B cell (primary cell): ENCODE measurements at regions not wholly inside any gene's neighbourhood (a gene's known extent, or its start where the extent isn't known, plus 50 kb on each side); places are given as distances from the start of the nearest gene placed in this dataset.

Experiments used
- ATAC-seq: fragments of 200-7000 bp; cut with Tn5 transposase; one replicate; pipeline ENCODE4 v1.10.0; 2021; ENCODE audit warnings: low read depth, mild to moderate bottlenecking, moderate number of reproducible peaks, moderate library complexity
- CTCF ChIA-PET: fragments of 350-600 bp; sonication (Branson Sonifier 250); formaldehyde crosslinking; loops from one replicate; lab custom pipeline; 2021; ENCODE audit warnings: antibody characterized with exemption, inconsistent platforms; lab: Charles Lee
- POLR2A ChIA-PET: fragments of 350-600 bp; sonication (Branson Sonifier 250); formaldehyde crosslinking; loops from one replicate; lab custom pipeline; 2021; ENCODE audit warnings: antibody characterized with exemption; lab: Charles Lee
- DNase-seq: peaks from one replicate; pipeline ENCODE4 v3.0.0; 2013
- H2AFZ ChIP-seq: 2 replicates; pipeline ENCODE4 v1.6.1; 2012; ENCODE audit warnings: mild to moderate bottlenecking, low read depth, low read length; ENCODE audit not compliant: insufficient read depth, poor library complexity, severe bottlenecking
- H3K27ac ChIP-seq, 2 donors: 1 replicate in 1 of 2; 2 replicates in 1 of 2; pipeline ENCODE4 v1.5.1; 2012 to 2013; ENCODE audit warnings: low read length in 2 of 2, mild to moderate bottlenecking in 2 of 2, moderate library complexity in 1 of 2
- H3K27me3 ChIP-seq, 4 experiments: fragments of 200-600 bp in 1 of 4; sonication (generic) in 1 of 4; replicated peaks in 1 of 4; 1 replicate in 2 of 4; 2 replicates in 2 of 4; pipeline versions ENCODE4 v1.6.1 to v1.7.0; 2013 to 2016; ENCODE audit warnings: low read length in 3 of 4, mild to moderate bottlenecking in 2 of 4, mixed read lengths in 1 of 4, moderate library complexity in 1 of 4; ENCODE audit not compliant: insufficient read depth in 4 of 4, control insufficient read depth in 3 of 4; ENCODE audit errors: control extremely low read depth in 1 of 4
- H3K36me3 ChIP-seq, 2 experiments: replicated peaks in 1 of 2; 1 replicate in 1 of 2; 2 replicates in 1 of 2; pipeline versions ENCODE4 v1.6.1 to v1.7.1; 2013; ENCODE audit warnings: low read length in 1 of 2; ENCODE audit not compliant: insufficient read depth in 2 of 2, control insufficient read depth in 1 of 2; ENCODE audit errors: control extremely low read depth in 1 of 2, extremely low read depth in 1 of 2
- H3K4me1 ChIP-seq, 2 donors: fragments of 200-600 bp in 1 of 2; sonication (generic) in 1 of 2; 1 replicate in 1 of 2; 2 replicates in 1 of 2; pipeline versions ENCODE4 v1.5.1 to v1.6.1; 2013 to 2017; ENCODE audit warnings: low read length in 2 of 2; ENCODE audit not compliant: control insufficient read depth in 2 of 2, insufficient read depth in 2 of 2
- H3K4me2 ChIP-seq: replicated peaks from 2 replicates; pipeline ENCODE3; 2012; ENCODE audit warnings: mild to moderate bottlenecking, low read depth, low read length; ENCODE audit not compliant: poor library complexity, severe bottlenecking
- H3K4me3 ChIP-seq, 5 experiments: fragments of 200-600 bp in 1 of 5; sonication (generic) in 1 of 5; 1 replicate in 3 of 5; 2 replicates in 2 of 5; pipeline versions ENCODE4 v1.5.1 to v1.7.0; 2011 to 2016; ENCODE audit warnings: low read length in 4 of 5, mild to moderate bottlenecking in 4 of 5, low read depth in 2 of 5, control low read depth in 1 of 5, moderate library complexity in 1 of 5; ENCODE audit not compliant: insufficient read depth in 1 of 5; ENCODE audit errors: control extremely low read depth in 1 of 5, extremely low read depth in 1 of 5
- H3K79me2 ChIP-seq: fragments of 200-600 bp; sonication (generic); one replicate; pipeline ENCODE4 v1.6.0; 2016; ENCODE audit warnings: low read length; ENCODE audit not compliant: control insufficient read depth, insufficient read depth
- H3K9ac ChIP-seq: fragments of 200-600 bp; sonication (generic); 2 replicates; pipeline ENCODE4 v1.6.1; 2017; ENCODE audit warnings: mild to moderate bottlenecking, low read length, moderate library complexity
- H3K9me3 ChIP-seq, 3 donors: one replicate each; pipeline versions ENCODE4 v1.6.1 to v1.7.1; 2013; ENCODE audit warnings: low read length in 2 of 3; ENCODE audit not compliant: control insufficient read depth in 2 of 3, insufficient read depth in 1 of 3; ENCODE audit errors: control extremely low read depth in 1 of 3
- H4K20me1 ChIP-seq: 2 replicates; pipeline ENCODE4 v1.6.0; 2012; ENCODE audit warnings: mild to moderate bottlenecking, low read length; ENCODE audit not compliant: insufficient read depth, control insufficient read depth, poor library complexity, severe bottlenecking
- H3K27ac Mint-ChIP-seq: one replicate; pipeline ENCODE4 v1.8.0; 2021; ENCODE audit warnings: mixed read lengths
- H3K27me3 Mint-ChIP-seq: one replicate; pipeline ENCODE4 v1.8.0; 2021; ENCODE audit warnings: mixed read lengths
- H3K4me1 Mint-ChIP-seq: one replicate; pipeline ENCODE4 v1.8.0; 2021; ENCODE audit warnings: mixed read lengths
- H3K4me3 Mint-ChIP-seq: one replicate; pipeline ENCODE4 v1.8.0; 2021; ENCODE audit warnings: mixed read lengths
- H3K9me3 Mint-ChIP-seq: one replicate; pipeline ENCODE4 v1.8.0; 2022; ENCODE audit warnings: mixed read lengths; ENCODE audit not compliant: insufficient read depth
- CTCF ChIP-seq: fragments of 200-600 bp; IDR thresholded peaks from one replicate; pipeline ENCODE4 v1.8.0; 2022; ENCODE audit warnings: antibody characterized with exemption, mild to moderate bottlenecking
- EZH2 ChIP-seq: IDR thresholded peaks from 2 replicates; pipeline ENCODE4 v1.6.1; 2012; ENCODE audit warnings: borderline replicate concordance, low read depth, mild to moderate bottlenecking, moderate library complexity, low read length; ENCODE audit not compliant: insufficient read depth, poor library complexity, severe bottlenecking
- WGBS: methylation state at CpG from one replicate; pipeline ENCODE4 v1.1.5; 2013; ENCODE audit warnings: missing lambda C conversion rate; ENCODE audit not compliant: insufficient coverage; 5-methylcytosine and 5-hydroxymethylcytosine counted together
- intact Hi-C: fragments of 100-400 bp; cut with micrococcal nuclease; formaldehyde crosslinking; loops from one replicate; pipeline ENCODE4 v1.10.0; 2022

GRCh38 chr1:197989058-197989457 is 71.9 kb downstream of the LHX9 start:
- Histone ChIP-seq H3K4me3 (no peak overlapping the region), H3K27ac (no peak overlapping the region), H2AFZ (no peak overlapping the region), H3K27me3 (no peaks in the 10 kb centered on the region), H3K79me2 (no peaks in the 10 kb centered on the region), H3K9ac (no peak overlapping the region), H3K4me1 (no peaks in the 10 kb centered on the region), H3K36me3 (no peaks in the 10 kb centered on the region), H3K4me2 (no peak overlapping the region), H4K20me1 (no peaks in the 10 kb centered on the region), H3K9me3 (no peaks in the 10 kb centered on the region)
- no peak for ATAC-seq
- H3K27me3 Mint-ChIP-seq: no peaks in the 10 kb centered on the region
- CTCF ChIA-PET: no interaction called here
- WGBS: 93% methylated on average over 2 of the region's 5 CpGs
- no peak for DNase-seq
- H3K27ac Mint-ChIP-seq: no peak overlapping the region
- POLR2A ChIA-PET: no interaction called here
- H3K4me1 Mint-ChIP-seq: no peaks in the 10 kb centered on the region
- intact Hi-C loops: no loop called here
- no peaks in the 10 kb centered on the region for H3K9me3 Mint-ChIP-seq
- H3K4me3 Mint-ChIP-seq: no peak overlapping the region
- TF ChIP-seq EZH2: no peak
- no peak for TF ChIP-seq CTCF

GRCh38 chr1:197991594-197991993 is 74.4 kb downstream of the LHX9 start:
- no peaks in the 10 kb centered on the region for H3K27me3 Mint-ChIP-seq

More at GRCh38 chr1:197991594-197991993, 74.4 kb downstream of the LHX9 start:
- Mint-ChIP-seq H3K9me3 (no peaks in the 10 kb centered on the region), H3K4me3 (no peak overlapping the region), H3K27ac (no peak overlapping the region), H3K4me1 (no peaks in the 10 kb centered on the region)
- Histone ChIP-seq H3K27me3 (no peaks in the 10 kb centered on the region), H3K79me2 (no peaks in the 10 kb centered on the region), H3K4me2 (no peak overlapping the region), H4K20me1 (no peaks in the 10 kb centered on the region), H3K9me3 (no peaks in the 10 kb centered on the region), H3K9ac (no peak overlapping the region), H3K27ac (no peak overlapping the region), H2AFZ (no peak overlapping the region), H3K36me3 (no peaks in the 10 kb centered on the region), H3K4me1 (no peaks in the 10 kb centered on the region), H3K4me3 (no peak overlapping the region)
- ATAC-seq (no peak), DNase-seq (no peak)
- intact Hi-C loops: no loop called here
- ChIA-PET CTCF (no interaction called here), POLR2A (no interaction called here)
- no peak for TF ChIP-seq CTCF
- no peak for TF ChIP-seq EZH2
- 80% methylated on average over 1 of the region's 3 CpGs for WGBS
